Skeletal muscle tissue (tissue), 3 donors: ENCODE measurements at regions not wholly inside any gene's neighbourhood (a gene's known extent, or its start where the extent isn't known, plus 50 kb on each side); places are given as distances from the start of the nearest gene placed in this dataset.

ENCODE experiments used
- H3K27ac ChIP-seq: one replicate; pipeline ENCODE4 v1.7.0; 2013; ENCODE audit warnings: mild to moderate bottlenecking, low read depth, low read length, inconsistent platforms
- H3K27me3 ChIP-seq, 3 donors: one replicate each; pipeline ENCODE4 v1.7.0; 2013; ENCODE audit warnings: low read length in 3 of 3; ENCODE audit not compliant: control insufficient read depth in 3 of 3, insufficient read depth in 3 of 3
- H3K36me3 ChIP-seq, 3 donors: one replicate each; pipeline ENCODE4 v1.7.0; 2013; ENCODE audit warnings: low read length in 3 of 3; ENCODE audit not compliant: control insufficient read depth in 3 of 3, insufficient read depth in 3 of 3
- H3K4me1 ChIP-seq, 3 donors: one replicate each; pipeline ENCODE4 v1.7.0; 2013; ENCODE audit warnings: low read length in 3 of 3, mild to moderate bottlenecking in 3 of 3; ENCODE audit not compliant: control insufficient read depth in 3 of 3, insufficient read depth in 3 of 3
- H3K4me3 ChIP-seq, 3 donors: one replicate each; pipeline ENCODE4 v1.7.0; 2013; ENCODE audit warnings: low read length in 3 of 3
- H3K9ac ChIP-seq, 3 donors: one replicate each; pipeline ENCODE4 v1.7.0; 2013; ENCODE audit warnings: low read length in 3 of 3, mild to moderate bottlenecking in 3 of 3, moderate library complexity in 2 of 3, low read depth in 1 of 3
- H3K9me3 ChIP-seq, 3 donors: one replicate each; pipeline ENCODE4 v1.7.0; 2013; ENCODE audit warnings: low read length in 3 of 3; ENCODE audit not compliant: control insufficient read depth in 3 of 3
- donor health status: Osteomylitis.

- no peak overlapping the region for H3K9ac ChIP-seq
- H3K4me3 ChIP-seq = no peak overlapping the region
- H3K27me3 ChIP-seq = no peaks in the 10 kb centered on the region
- no peak overlapping the region for H3K27ac ChIP-seq
- no peaks in the 10 kb centered on the region for H3K9me3 ChIP-seq
- H3K4me1 ChIP-seq = no peaks in the 10 kb centered on the region
- no peaks in the 10 kb centered on the region for H3K36me3 ChIP-seq
Measured at GRCh38 chr13:105725887-105726286, 809.6 kb downstream of the EFNB2 start.

DNA sequence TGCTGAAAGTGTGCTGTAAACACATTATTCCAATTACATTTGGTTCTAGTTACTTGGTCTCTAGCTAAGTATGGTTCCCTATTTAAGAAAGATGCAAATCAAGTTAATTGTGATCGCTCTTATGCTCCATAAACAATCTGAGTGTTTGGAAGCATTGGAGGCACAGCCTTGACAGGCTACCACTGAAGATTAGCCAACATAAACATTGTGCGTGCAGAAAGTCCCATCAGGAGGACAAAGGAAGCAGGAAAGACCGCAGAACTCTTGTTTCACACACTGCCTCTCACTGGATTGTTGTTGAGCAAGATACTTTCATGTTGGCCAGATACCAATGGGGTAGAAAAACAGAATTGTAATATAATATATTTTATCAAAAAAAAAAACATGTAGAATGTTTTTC, 814.4 kb downstream of the EFNB2 start:
- H3K36me3 ChIP-seq = no peaks in the 10 kb centered on the region
- H3K4me1 ChIP-seq = no peaks in the 10 kb centered on the region
- no peaks in the 10 kb centered on the region for H3K27me3 ChIP-seq
- no peaks in the 10 kb centered on the region for H3K9me3 ChIP-seq
- H3K27ac ChIP-seq = no peak overlapping the region
- no peak overlapping the region for H3K9ac ChIP-seq
- H3K4me3 ChIP-seq = no peak overlapping the region

DNA sequence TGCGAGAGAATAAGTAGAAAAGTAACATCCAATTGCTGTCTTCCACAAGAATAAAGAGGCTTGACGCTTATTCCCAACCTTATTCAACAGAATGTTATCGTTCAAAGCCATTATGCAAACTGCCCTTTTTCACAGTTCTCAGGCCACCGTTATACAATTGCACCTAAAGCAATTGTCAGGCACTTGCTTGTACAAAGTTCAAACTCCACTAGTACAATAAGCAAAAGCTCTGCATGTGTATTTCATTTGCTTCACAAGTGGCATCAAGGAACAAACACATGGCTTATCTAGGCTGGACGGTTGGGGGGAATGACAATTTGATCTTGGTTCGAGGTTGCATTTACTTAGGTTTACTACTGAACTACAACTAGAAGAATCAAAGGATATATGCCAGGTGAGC, 815.6 kb downstream of the EFNB2 start:
- H3K9me3 ChIP-seq = no peaks in the 10 kb centered on the region
- no peaks in the 10 kb centered on the region for H3K27me3 ChIP-seq
- no peaks in the 10 kb centered on the region for H3K4me1 ChIP-seq
- no peak overlapping the region for H3K9ac ChIP-seq
- H3K27ac ChIP-seq = no peak overlapping the region
- no peak overlapping the region for H3K4me3 ChIP-seq
- no peaks in the 10 kb centered on the region for H3K36me3 ChIP-seq

DNA sequence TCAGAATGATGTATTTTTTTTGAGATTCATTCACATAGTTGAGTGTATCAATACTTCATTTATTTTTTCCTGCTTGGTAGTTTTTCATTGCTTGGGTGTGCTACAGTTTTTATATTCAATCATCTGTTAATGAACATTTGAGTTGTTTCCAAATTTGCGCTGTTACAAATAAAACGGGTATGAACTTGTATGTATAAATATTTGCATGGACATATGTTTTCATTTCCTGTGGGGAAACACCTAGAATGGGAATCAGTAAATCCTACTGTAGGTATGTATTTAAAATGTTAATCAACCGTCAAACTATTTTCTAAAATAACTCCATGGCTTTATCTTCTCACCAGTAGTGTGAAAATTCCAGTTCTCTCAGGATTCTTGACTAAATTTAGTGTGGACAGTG, 826.3 kb downstream of the EFNB2 start:
- Histone ChIP-seq H3K36me3 (no peaks in the 10 kb centered on the region), H3K4me3 (no peak overlapping the region), H3K9ac (no peak overlapping the region)

DNA sequence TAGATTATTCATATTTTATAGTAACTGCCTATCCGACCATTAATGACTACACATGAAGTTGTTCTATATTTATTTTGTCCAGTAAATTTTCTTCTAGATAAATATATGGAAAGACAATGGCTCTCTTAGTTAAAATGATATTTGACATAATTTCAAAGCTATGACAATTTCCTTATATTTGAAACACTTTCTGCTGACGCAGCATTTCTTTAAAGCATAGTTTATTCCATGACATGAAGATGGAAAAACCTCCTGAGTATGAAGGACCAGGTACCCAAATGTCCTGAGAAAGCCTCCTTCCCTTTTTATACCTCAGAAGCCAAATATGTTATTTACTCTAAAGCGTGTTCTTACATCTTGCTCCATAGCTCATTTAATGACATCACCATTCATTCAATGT, 831.6 kb downstream of the EFNB2 start:
- no peaks in the 10 kb centered on the region for H3K27me3 ChIP-seq
- H3K4me3 ChIP-seq = no peak overlapping the region
- no peaks in the 10 kb centered on the region for H3K36me3 ChIP-seq
- no peak overlapping the region for H3K9ac ChIP-seq
- no peak overlapping the region for H3K27ac ChIP-seq
- H3K4me1 ChIP-seq = no peaks in the 10 kb centered on the region
- H3K9me3 ChIP-seq = no peaks in the 10 kb centered on the region

More for the DNA sequence above, 826.3 kb downstream of the EFNB2 start:
- Histone ChIP-seq H3K4me1 (no peaks in the 10 kb centered on the region), H3K27me3 (no peaks in the 10 kb centered on the region), H3K9me3 (no peaks in the 10 kb centered on the region), H3K27ac (no peak overlapping the region)

DNA sequence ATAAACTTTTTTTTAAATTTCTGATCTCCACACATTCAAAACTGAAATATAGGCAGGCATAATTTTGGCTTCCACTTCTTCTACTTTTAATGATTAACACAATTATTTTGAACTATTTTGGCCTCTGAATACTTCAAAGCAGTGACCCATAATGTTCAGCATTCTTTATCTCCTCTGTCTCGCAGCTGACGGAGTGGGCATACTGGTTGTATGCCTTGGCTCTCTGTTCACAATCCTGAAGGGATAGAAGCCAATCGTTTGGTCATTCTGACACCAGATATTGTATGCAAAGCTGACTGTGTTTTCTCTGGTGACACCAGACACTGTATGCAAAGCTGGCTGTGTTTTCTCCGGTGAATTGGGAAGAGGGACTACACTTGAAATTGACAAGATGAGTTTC, 833.0 kb downstream of the EFNB2 start:
- no peak overlapping the region for H3K9ac ChIP-seq
- no peak overlapping the region for H3K27ac ChIP-seq
- no peaks in the 10 kb centered on the region for H3K9me3 ChIP-seq
- no peak overlapping the region for H3K4me3 ChIP-seq
- no peaks in the 10 kb centered on the region for H3K27me3 ChIP-seq
- H3K36me3 ChIP-seq = no peaks in the 10 kb centered on the region
- no peaks in the 10 kb centered on the region for H3K4me1 ChIP-seq

DNA sequence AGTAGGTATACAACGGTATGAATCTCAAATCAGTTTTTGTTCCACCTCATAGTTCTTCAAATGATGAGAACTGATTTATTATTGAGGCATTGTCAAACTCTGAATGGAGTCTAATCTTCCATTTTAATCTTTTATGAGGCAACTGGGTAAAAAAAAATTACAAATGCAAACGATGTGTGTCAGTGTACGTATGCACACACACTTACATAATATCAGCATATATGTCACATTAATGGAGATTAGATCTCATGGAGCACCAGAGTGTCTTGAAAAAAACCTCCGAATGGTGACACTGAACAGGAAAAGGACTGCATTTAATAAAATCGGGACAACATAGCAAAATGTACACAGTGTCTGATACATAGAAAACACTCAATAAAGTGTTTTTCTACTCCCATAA, 842.7 kb downstream of the EFNB2 start:
- Histone ChIP-seq H3K4me1 (no peaks in the 10 kb centered on the region), H3K36me3 (no peaks in the 10 kb centered on the region), H3K27ac (no peak overlapping the region), H3K27me3 (no peaks in the 10 kb centered on the region), H3K9ac (no peak overlapping the region), H3K4me3 (no peak overlapping the region), H3K9me3 (peaks cover 0 to 2% (median 0%) of the 10 kb centered on the region in 3 donors)

- Histone ChIP-seq H3K36me3 (no peaks in the 10 kb centered on the region), H3K4me3 (no peak overlapping the region), H3K27me3 (no peaks in the 10 kb centered on the region), H3K9ac (no peak overlapping the region), H3K27ac (no peak overlapping the region), H3K9me3 (no peaks in the 10 kb centered on the region), H3K4me1 (no peaks in the 10 kb centered on the region)
Measured at GRCh38 chr13:105684216-105684615, 851.2 kb downstream of the EFNB2 start.

GRCh38 chr13:105679838-105680237, 855.6 kb downstream of the EFNB2 start:
- H3K9ac ChIP-seq = no peak overlapping the region
- H3K27me3 ChIP-seq = no peaks in the 10 kb centered on the region
- H3K4me1 ChIP-seq = no peaks in the 10 kb centered on the region
- no peak overlapping the region for H3K27ac ChIP-seq
- no peak overlapping the region for H3K4me3 ChIP-seq
- H3K9me3 ChIP-seq = no peaks in the 10 kb centered on the region
- no peaks in the 10 kb centered on the region for H3K36me3 ChIP-seq

- Histone ChIP-seq H3K27me3 (no peaks in the 10 kb centered on the region), H3K36me3 (no peaks in the 10 kb centered on the region), H3K4me1 (no peaks in the 10 kb centered on the region), H3K4me3 (no peak overlapping the region), H3K9me3 (no peaks in the 10 kb centered on the region), H3K9ac (no peak overlapping the region), H3K27ac (no peak overlapping the region)
Measured at GRCh38 chr13:105678072-105678471, 857.4 kb downstream of the EFNB2 start.

- Histone ChIP-seq H3K27ac (no peak overlapping the region), H3K36me3 (no peaks in the 10 kb centered on the region), H3K27me3 (no peaks in the 10 kb centered on the region), H3K9ac (no peak overlapping the region), H3K4me1 (no peaks in the 10 kb centered on the region), H3K9me3 (no peaks in the 10 kb centered on the region), H3K4me3 (no peak overlapping the region)
Measured at GRCh38 chr13:105672881-105673280, 862.6 kb downstream of the EFNB2 start.
